ENCODE measurements at regions not wholly inside any gene's neighbourhood (a gene's known extent, or its start where the extent isn't known, plus 50 kb on each side); places are given as distances from the start of the nearest gene placed in this dataset.

- no peaks in the 10 kb centered on the region for H3K9me3 ChIP-seq (ENCODE audit: control insufficient read depth, insufficient read depth, low read length)
- H3K4me1 ChIP-seq (ENCODE audit: insufficient read depth, low read length) = peaks cover 3% of the 10 kb centered on the region; the same call in 1 of the 2 replicates
- H3K36me3 ChIP-seq (ENCODE audit: insufficient read depth, low read length) = no peaks in the 10 kb centered on the region
- no peak overlapping the region for H3K9ac ChIP-seq (ENCODE audit: low read depth, low read length)
Measured at GRCh38 chr1:38301040-38301439, 254.4 kb upstream of the POU3F1 start.

- Histone ChIP-seq H3K4me1 (ENCODE audit: insufficient read depth, low read length) (peaks cover 3% of the 10 kb centered on the region; the same call in 1 of the 2 replicates), H3K36me3 (ENCODE audit: insufficient read depth, low read length) (no peaks in the 10 kb centered on the region), H3K9ac (ENCODE audit: low read depth, low read length) (no peak overlapping the region), H3K9me3 (ENCODE audit: control insufficient read depth, insufficient read depth, low read length) (no peaks in the 10 kb centered on the region)
Measured at GRCh38 chr1:38300616-38301015, 254.0 kb upstream of the POU3F1 start.

- H3K36me3 ChIP-seq (ENCODE audit: insufficient read depth, low read length) = no peaks in the 10 kb centered on the region
- H3K4me1 ChIP-seq (ENCODE audit: insufficient read depth, low read length) = peaks cover 3% of the 10 kb centered on the region; the same call in 1 of the 2 replicates
- H3K9ac ChIP-seq (ENCODE audit: low read depth, low read length) = no peak overlapping the region
Measured at GRCh38 chr1:38297842-38298241, 251.2 kb upstream of the POU3F1 start.

GRCh38 chr1:38297246-38297645, 250.7 kb upstream of the POU3F1 start:
- Histone ChIP-seq H3K36me3 (ENCODE audit: insufficient read depth, low read length) (no peaks in the 10 kb centered on the region), H3K9ac (ENCODE audit: low read depth, low read length) (no peak overlapping the region), H3K9me3 (ENCODE audit: control insufficient read depth, insufficient read depth, low read length) (0 out of 2 replicates have a peak, but pooled peaks cover 5% of the 10 kb centered on the region), H3K4me1 (ENCODE audit: insufficient read depth, low read length) (peaks cover 5% of the 10 kb centered on the region; the same call in 1 of the 2 replicates)

More at GRCh38 chr1:38297842-38298241, 251.2 kb upstream of the POU3F1 start:
- 0 out of 2 replicates have a peak, but pooled peaks cover 5% of the 10 kb centered on the region for H3K9me3 ChIP-seq (ENCODE audit: control insufficient read depth, insufficient read depth, low read length)

- Histone ChIP-seq H3K9ac (ENCODE audit: low read depth, low read length) (no peak overlapping the region), H3K9me3 (ENCODE audit: control insufficient read depth, insufficient read depth, low read length) (0 out of 2 replicates have a peak, but pooled peaks cover 5% of the 10 kb centered on the region), H3K4me1 (ENCODE audit: insufficient read depth, low read length) (peaks cover 11% of the 10 kb centered on the region), H3K36me3 (ENCODE audit: insufficient read depth, low read length) (no peaks in the 10 kb centered on the region)
Measured at GRCh38 chr1:38296047-38296446, 249.5 kb upstream of the POU3F1 start.

- H3K36me3 ChIP-seq (ENCODE audit: insufficient read depth, low read length) = no peaks in the 10 kb centered on the region
- H3K9ac ChIP-seq (ENCODE audit: low read depth, low read length) = no peak overlapping the region
- H3K4me1 ChIP-seq (ENCODE audit: insufficient read depth, low read length) = peaks cover 11% of the 10 kb centered on the region
- 0 out of 2 replicates have a peak, but pooled peaks cover 5% of the 10 kb centered on the region for H3K9me3 ChIP-seq (ENCODE audit: control insufficient read depth, insufficient read depth, low read length)
Measured at GRCh38 chr1:38293567-38293966, 247.0 kb upstream of the POU3F1 start.

- H3K9me3 ChIP-seq (ENCODE audit: control insufficient read depth, insufficient read depth, low read length) = 0 out of 2 replicates have a peak, but pooled peaks cover 5% of the 10 kb centered on the region
- peaks cover 11% of the 10 kb centered on the region for H3K4me1 ChIP-seq (ENCODE audit: insufficient read depth, low read length)
- no peaks in the 10 kb centered on the region for H3K36me3 ChIP-seq (ENCODE audit: insufficient read depth, low read length)
- no peak overlapping the region for H3K9ac ChIP-seq (ENCODE audit: low read depth, low read length)
Measured at GRCh38 chr1:38292969-38293368, 246.4 kb upstream of the POU3F1 start.

GRCh38 chr1:38291906-38292521, 245.4 kb upstream of the POU3F1 start:
- Histone ChIP-seq H3K36me3 (ENCODE audit: insufficient read depth, low read length) (no peaks in the 10 kb centered on the region), H3K9me3 (ENCODE audit: control insufficient read depth, insufficient read depth, low read length) (0 out of 2 replicates have a peak, but pooled peaks cover 5% of the 10 kb centered on the region), H3K4me1 (ENCODE audit: insufficient read depth, low read length) (peaks cover 16% of the 10 kb centered on the region), H3K9ac (ENCODE audit: low read depth, low read length) (peak overlapping the region; percentile 34; the same call in 1 of the 2 replicates)

GRCh38 chr1:38291336-38291735, 244.7 kb upstream of the POU3F1 start:
- Histone ChIP-seq H3K9me3 (ENCODE audit: control insufficient read depth, insufficient read depth, low read length) (0 out of 2 replicates have a peak, but pooled peaks cover 5% of the 10 kb centered on the region), H3K9ac (ENCODE audit: low read depth, low read length) (no peak overlapping the region), H3K36me3 (ENCODE audit: insufficient read depth, low read length) (no peaks in the 10 kb centered on the region), H3K4me1 (ENCODE audit: insufficient read depth, low read length) (peaks cover 21% of the 10 kb centered on the region)

GRCh38 chr1:38289034-38289433, 242.4 kb upstream of the POU3F1 start:
- peaks cover 24% of the 10 kb centered on the region for H3K4me1 ChIP-seq (ENCODE audit: insufficient read depth, low read length)
- H3K36me3 ChIP-seq (ENCODE audit: insufficient read depth, low read length) = no peaks in the 10 kb centered on the region
- 0 out of 2 replicates have a peak, but pooled peaks cover 5% of the 10 kb centered on the region for H3K9me3 ChIP-seq (ENCODE audit: control insufficient read depth, insufficient read depth, low read length)
- H3K9ac ChIP-seq (ENCODE audit: low read depth, low read length) = no peak overlapping the region

GRCh38 chr1:38287547-38287946, 241.0 kb upstream of the POU3F1 start:
- H3K4me1 ChIP-seq (ENCODE audit: insufficient read depth, low read length) = peaks cover 23% of the 10 kb centered on the region
- no peaks in the 10 kb centered on the region for H3K9me3 ChIP-seq (ENCODE audit: control insufficient read depth, insufficient read depth, low read length)
- no peak overlapping the region for H3K9ac ChIP-seq (ENCODE audit: low read depth, low read length)
- no peaks in the 10 kb centered on the region for H3K36me3 ChIP-seq (ENCODE audit: insufficient read depth, low read length)

GRCh38 chr1:38287036-38287435, 240.4 kb upstream of the POU3F1 start:
- H3K9ac ChIP-seq (ENCODE audit: low read depth, low read length) = no peak overlapping the region
- no peaks in the 10 kb centered on the region for H3K36me3 ChIP-seq (ENCODE audit: insufficient read depth, low read length)
- H3K4me1 ChIP-seq (ENCODE audit: insufficient read depth, low read length) = peaks cover 21% of the 10 kb centered on the region
- H3K9me3 ChIP-seq (ENCODE audit: control insufficient read depth, insufficient read depth, low read length) = no peaks in the 10 kb centered on the region

- H3K9ac ChIP-seq (ENCODE audit: low read depth, low read length) = no peak overlapping the region
Measured at GRCh38 chr1:38285807-38286530, 239.4 kb upstream of the POU3F1 start.

GRCh38 chr1:38284953-38285352, 238.4 kb upstream of the POU3F1 start:
- Histone ChIP-seq H3K9me3 (ENCODE audit: control insufficient read depth, insufficient read depth, low read length) (no peaks in the 10 kb centered on the region; the same call in 1 of the 2 replicates), H3K4me1 (ENCODE audit: insufficient read depth, low read length) (peaks cover 14% of the 10 kb centered on the region), H3K9ac (ENCODE audit: low read depth, low read length) (no peak overlapping the region), H3K36me3 (ENCODE audit: insufficient read depth, low read length) (no peaks in the 10 kb centered on the region)

More at GRCh38 chr1:38285807-38286530, 239.4 kb upstream of the POU3F1 start:
- Histone ChIP-seq H3K4me1 (ENCODE audit: insufficient read depth, low read length) (peaks cover 14% of the 10 kb centered on the region), H3K36me3 (ENCODE audit: insufficient read depth, low read length) (no peaks in the 10 kb centered on the region), H3K9me3 (ENCODE audit: control insufficient read depth, insufficient read depth, low read length) (no peaks in the 10 kb centered on the region; the same call in 1 of the 2 replicates)

Data from ES-I3 (cell line).